LNCaP clone FGC (cell line): ENCODE measurements at regions not wholly inside any gene's neighbourhood (a gene's known extent, or its start where the extent isn't known, plus 50 kb on each side); places are given as distances from the start of the nearest gene placed in this dataset.
"Not testable (repeated sequence)": the region's sequence is repeated elsewhere in the genome, so short reads cannot be mapped to it uniquely, and the experiment has no call there.

Experiments used
- DNase-seq: peaks from one replicate; pipeline ENCODE4 v3.0.0-alpha.2; 2011; ENCODE audit warnings: low read depth
- H3K4me3 ChIP-seq: 2 replicates; pipeline ENCODE4 v1.5.1; 2011; ENCODE audit warnings: mild to moderate bottlenecking, low read depth, low read length, control low read depth
- CTCF ChIP-seq: IDR thresholded peaks from 2 replicates; pipeline ENCODE4 v1.5.1; 2012; ENCODE audit warnings: mild to moderate bottlenecking; ENCODE audit not compliant: control insufficient read depth, insufficient read depth; ENCODE audit errors: extremely low read depth

- no peak for TF ChIP-seq CTCF
- no peak for DNase-seq
- no peak overlapping the region for H3K4me3 ChIP-seq
Observed at GRCh38 chr9:32092031-32092430, 292.4 kb upstream of the ACO1 start.

GRCh38 chr9:32117291-32117690, 267.2 kb upstream of the ACO1 start:
- no peak for TF ChIP-seq CTCF
- no peak for DNase-seq
- no peak overlapping the region for H3K4me3 ChIP-seq

GRCh38 chr9:32128546-32128945, 255.9 kb upstream of the ACO1 start:
- no peak for TF ChIP-seq CTCF
- no peak overlapping the region for H3K4me3 ChIP-seq
- no peak for DNase-seq

- not testable (repeated sequence) for DNase-seq, H3K4me3 ChIP-seq
Observed at GRCh38 chr9:32130709-32131108, 253.7 kb upstream of the ACO1 start.

GRCh38 chr9:32136700-32137339, 247.6 kb upstream of the ACO1 start:
- DNase-seq, result peak; percentile 97
- TF ChIP-seq CTCF, result peak; percentile 41; the same call in 1 of the 2 replicates

GRCh38 chr9:32142074-32142473, 242.4 kb upstream of the ACO1 start:
- H3K4me3 ChIP-seq, result no peak overlapping the region
- no peak for TF ChIP-seq CTCF
- no peak for DNase-seq

More at GRCh38 chr9:32136700-32137339, 247.6 kb upstream of the ACO1 start:
- H3K4me3 ChIP-seq, result no peak overlapping the region

- peak; percentile 29; the same call in 1 of the 2 replicates for TF ChIP-seq CTCF
- not testable (repeated sequence) for DNase-seq, H3K4me3 ChIP-seq
Observed at GRCh38 chr9:32148553-32148952, 235.9 kb upstream of the ACO1 start.
